ENCODE measurements at regions not wholly inside any gene's neighbourhood (a gene's known extent, or its start where the extent isn't known, plus 50 kb on each side); places are given as distances from the start of the nearest gene placed in this dataset.

DNA sequence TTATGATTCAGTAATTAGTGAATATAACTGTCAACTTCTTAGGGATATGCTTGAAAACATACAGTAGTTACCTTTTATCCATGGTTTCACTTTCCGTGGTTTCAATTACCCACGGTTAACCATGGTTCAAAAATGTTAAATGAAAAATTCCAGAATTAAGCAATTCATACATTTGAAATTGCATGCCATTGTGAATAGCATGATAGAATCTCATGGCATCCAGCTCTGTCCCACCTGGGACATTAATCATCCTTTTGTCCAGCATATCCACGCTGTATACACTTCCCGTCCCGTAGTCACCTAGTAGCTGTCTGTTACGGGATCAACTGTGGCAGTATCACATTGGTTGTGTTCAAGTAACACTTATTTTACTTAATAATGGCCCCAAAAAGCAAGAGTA, 781.7 kb upstream of the CITED2 start:
- TF ChIP-seq, protein P1, sequence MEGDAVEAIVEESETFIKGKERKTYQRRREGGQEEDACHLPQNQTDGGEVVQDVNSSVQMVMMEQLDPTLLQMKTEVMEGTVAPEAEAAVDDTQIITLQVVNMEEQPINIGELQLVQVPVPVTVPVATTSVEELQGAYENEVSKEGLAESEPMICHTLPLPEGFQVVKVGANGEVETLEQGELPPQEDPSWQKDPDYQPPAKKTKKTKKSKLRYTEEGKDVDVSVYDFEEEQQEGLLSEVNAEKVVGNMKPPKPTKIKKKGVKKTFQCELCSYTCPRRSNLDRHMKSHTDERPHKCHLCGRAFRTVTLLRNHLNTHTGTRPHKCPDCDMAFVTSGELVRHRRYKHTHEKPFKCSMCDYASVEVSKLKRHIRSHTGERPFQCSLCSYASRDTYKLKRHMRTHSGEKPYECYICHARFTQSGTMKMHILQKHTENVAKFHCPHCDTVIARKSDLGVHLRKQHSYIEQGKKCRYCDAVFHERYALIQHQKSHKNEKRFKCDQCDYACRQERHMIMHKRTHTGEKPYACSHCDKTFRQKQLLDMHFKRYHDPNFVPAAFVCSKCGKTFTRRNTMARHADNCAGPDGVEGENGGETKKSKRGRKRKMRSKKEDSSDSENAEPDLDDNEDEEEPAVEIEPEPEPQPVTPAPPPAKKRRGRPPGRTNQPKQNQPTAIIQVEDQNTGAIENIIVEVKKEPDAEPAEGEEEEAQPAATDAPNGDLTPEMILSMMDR (IDR thresholded peaks at IDR 0.05) = no peak
- TF ChIP-seq ZFX (IDR thresholded peaks at IDR 0.05; ENCODE audit: borderline replicate concordance) = no peak
